H9 (cell line): ENCODE measurements at regions not wholly inside any gene's neighbourhood (a gene's known extent, or its start where the extent isn't known, plus 50 kb on each side); places are given as distances from the start of the nearest gene placed in this dataset.

Experiments
- DNase-seq: peaks from one replicate; pipeline ENCODE4 v3.0.0-alpha.2; 2017
- H2AFZ ChIP-seq: one replicate; pipeline ENCODE4 v1.6.1; 2013; ENCODE audit warnings: mild to moderate bottlenecking, low read length, control low read depth, moderate library complexity
- H2AK5ac ChIP-seq: 2 replicates; pipeline ENCODE4 v1.6.1; 2013; ENCODE audit warnings: low read length, control low read depth, mixed read lengths; ENCODE audit not compliant: insufficient read length
- H2BK120ac ChIP-seq: one replicate; pipeline ENCODE4 v1.6.1; 2013; ENCODE audit warnings: low read depth, mild to moderate bottlenecking, low read length, control low read depth, inconsistent platforms; ENCODE audit not compliant: poor library complexity, severe bottlenecking
- H2BK12ac ChIP-seq: 2 replicates; pipeline ENCODE4 v1.6.1; 2013; ENCODE audit warnings: low read length, control low read depth, mixed read lengths, low read depth; ENCODE audit not compliant: insufficient read length
- H2BK15ac ChIP-seq: 2 replicates; pipeline ENCODE4 v1.6.1; 2013; ENCODE audit warnings: low read depth, low read length, control low read depth
- H2BK20ac ChIP-seq: one replicate; pipeline ENCODE4 v1.6.1; 2013; ENCODE audit warnings: low read depth, mild to moderate bottlenecking, low read length, control low read depth, inconsistent platforms; ENCODE audit not compliant: poor library complexity, severe bottlenecking
- H2BK5ac ChIP-seq: 2 replicates; pipeline ENCODE4 v1.6.1; 2013; ENCODE audit warnings: low read length, control low read depth, mixed read lengths; ENCODE audit not compliant: insufficient read length
- H3K14ac ChIP-seq: 2 replicates; pipeline ENCODE4 v1.6.1; 2013; ENCODE audit warnings: low read length, control low read depth; ENCODE audit not compliant: insufficient read depth
- H3K18ac ChIP-seq: 2 replicates; pipeline ENCODE4 v1.6.1; 2013; ENCODE audit warnings: low read depth, mild to moderate bottlenecking, mixed read lengths, low read length, control low read depth; ENCODE audit not compliant: insufficient read length
- H3K23ac ChIP-seq: 2 replicates; pipeline ENCODE4 v1.6.1; 2013; ENCODE audit warnings: low read length, control low read depth, mixed read lengths, low read depth; ENCODE audit not compliant: insufficient read length
- H3K23me2 ChIP-seq: 2 replicates; pipeline ENCODE4 v1.6.1; 2013; ENCODE audit warnings: low read depth, mild to moderate bottlenecking, mixed read lengths, low read length, control low read depth; ENCODE audit not compliant: insufficient read length, poor library complexity, severe bottlenecking
- H3K27ac ChIP-seq: 2 replicates; pipeline ENCODE4 v1.5.1; 2013; ENCODE audit warnings: low read length, control low read depth, mixed read lengths, low read depth; ENCODE audit not compliant: insufficient read length
- H3K27me3 ChIP-seq: 2 replicates; pipeline ENCODE4 v1.6.1; 2013; ENCODE audit warnings: low read length, control low read depth, inconsistent platforms; ENCODE audit not compliant: insufficient read depth
- H3K4ac ChIP-seq: 2 replicates; pipeline ENCODE4 v1.6.1; 2013; ENCODE audit warnings: low read depth, mild to moderate bottlenecking, control low read depth, inconsistent platforms, low read length, moderate library complexity
- H3K4me1 ChIP-seq: 2 replicates; pipeline ENCODE4 v1.6.1; 2013; ENCODE audit warnings: low read length, control low read depth, inconsistent platforms; ENCODE audit not compliant: insufficient read depth
- H3K4me2 ChIP-seq: 2 replicates; pipeline ENCODE4 v1.6.1; 2013; ENCODE audit warnings: low read length, control low read depth, mixed read lengths; ENCODE audit not compliant: insufficient read length, insufficient read depth
- H3K56ac ChIP-seq: 2 replicates; pipeline ENCODE4 v1.6.1; 2013; ENCODE audit warnings: low read depth, mild to moderate bottlenecking, mixed read lengths, low read length, control low read depth; ENCODE audit not compliant: insufficient read length
- H3K79me1 ChIP-seq: 2 replicates; pipeline ENCODE4 v1.6.1; 2013; ENCODE audit warnings: low read depth, mild to moderate bottlenecking, moderate library complexity, low read length, control low read depth, inconsistent platforms; ENCODE audit not compliant: insufficient read depth, poor library complexity, severe bottlenecking
- H3K79me2 ChIP-seq: 2 replicates; pipeline ENCODE4 v1.6.1; 2013; ENCODE audit warnings: low read length, control low read depth, inconsistent platforms; ENCODE audit not compliant: insufficient read depth
- H3K9ac ChIP-seq: 2 replicates; pipeline ENCODE4 v1.6.1; 2013; ENCODE audit warnings: low read length, control low read depth, mixed read lengths; ENCODE audit not compliant: insufficient read length; ENCODE audit errors: extremely low read depth
- H3K9me3 ChIP-seq: one replicate; pipeline ENCODE4 v1.6.1; 2013; ENCODE audit warnings: low read depth, low read length, inconsistent platforms; ENCODE audit not compliant: control insufficient read depth
- H3T11ph ChIP-seq: one replicate; pipeline ENCODE4 v1.6.1; 2013; ENCODE audit warnings: mild to moderate bottlenecking, low read length, control low read depth, inconsistent platforms
- H4K20me1 ChIP-seq: one replicate; pipeline ENCODE4 v1.6.1; 2013; ENCODE audit not compliant: control insufficient read depth, insufficient read length, insufficient read depth
- H4K5ac ChIP-seq: 2 replicates; pipeline ENCODE4 v1.6.1; 2013; ENCODE audit warnings: low read depth, mild to moderate bottlenecking, mixed read lengths, low read length, control low read depth; ENCODE audit not compliant: insufficient read length
- H4K8ac ChIP-seq: replicated peaks from 2 replicates; pipeline ENCODE4 v1.6.1; 2013; ENCODE audit warnings: low read length, control low read depth, mixed read lengths, low read depth; ENCODE audit not compliant: insufficient read length
- H4K91ac ChIP-seq: 2 replicates; pipeline ENCODE4 v1.6.1; 2013; ENCODE audit warnings: low read depth, mild to moderate bottlenecking, moderate library complexity, mixed read lengths, low read length, control low read depth; ENCODE audit not compliant: insufficient read length
- H3K27ac Mint-ChIP-seq, 3 experiments: 2 replicates in 2 of 3; 3 replicates in 1 of 3; pipeline ENCODE4 v1.8.0; 2020 to 2021; ENCODE audit warnings: mixed read lengths in 3 of 3, mild to moderate bottlenecking in 1 of 3, moderate library complexity in 1 of 3
- H3K27me3 Mint-ChIP-seq: 2 replicates; pipeline ENCODE4 v1.8.0; 2021; ENCODE audit warnings: low read depth, mild to moderate bottlenecking, moderate library complexity, mixed read lengths
- H3K36me3 Mint-ChIP-seq, 3 experiments: 2 replicates in 2 of 3; 3 replicates in 1 of 3; pipeline ENCODE4 v1.8.0; 2020 to 2021; ENCODE audit warnings: low read depth in 3 of 3, mixed read lengths in 3 of 3; ENCODE audit not compliant: insufficient read depth in 1 of 3
- H3K4me1 Mint-ChIP-seq, 2 experiments: 2 replicates each; pipeline ENCODE4 v1.8.0; 2020; ENCODE audit warnings: mixed read lengths in 2 of 2
- H3K4me3 Mint-ChIP-seq, 2 experiments: 2 replicates in 1 of 2; 3 replicates in 1 of 2; pipeline ENCODE4 v1.8.0; 2020 to 2021; ENCODE audit warnings: mild to moderate bottlenecking in 2 of 2, mixed read lengths in 2 of 2, moderate library complexity in 1 of 2
- H3K9me3 Mint-ChIP-seq, 2 experiments: 2 replicates in 1 of 2; 3 replicates in 1 of 2; pipeline ENCODE4 v1.8.0; 2020; ENCODE audit warnings: mild to moderate bottlenecking in 2 of 2, mixed read lengths in 2 of 2, moderate library complexity in 1 of 2
- WGBS: extraction: QIAGEN DNeasy Blood & Tissue Kit; methylation state at CpG from one replicate; pipeline ENCODE4 v1.1.7; 2013; ENCODE audit warnings: missing lambda C conversion rate, low lambda C conversion rate, mixed read lengths; ENCODE audit not compliant: insufficient read length; ENCODE audit errors: extremely low coverage; 5-methylcytosine and 5-hydroxymethylcytosine counted together
- TF ChIP-seq, protein P1 (sequence below): fragments of 200-600 bp; sonication (generic); conservative IDR thresholded peaks from 3 replicates; pipeline ENCODE4 v1.8.0; 2021; ENCODE audit warnings: antibody characterized with exemption, mild to moderate bottlenecking

DNA sequence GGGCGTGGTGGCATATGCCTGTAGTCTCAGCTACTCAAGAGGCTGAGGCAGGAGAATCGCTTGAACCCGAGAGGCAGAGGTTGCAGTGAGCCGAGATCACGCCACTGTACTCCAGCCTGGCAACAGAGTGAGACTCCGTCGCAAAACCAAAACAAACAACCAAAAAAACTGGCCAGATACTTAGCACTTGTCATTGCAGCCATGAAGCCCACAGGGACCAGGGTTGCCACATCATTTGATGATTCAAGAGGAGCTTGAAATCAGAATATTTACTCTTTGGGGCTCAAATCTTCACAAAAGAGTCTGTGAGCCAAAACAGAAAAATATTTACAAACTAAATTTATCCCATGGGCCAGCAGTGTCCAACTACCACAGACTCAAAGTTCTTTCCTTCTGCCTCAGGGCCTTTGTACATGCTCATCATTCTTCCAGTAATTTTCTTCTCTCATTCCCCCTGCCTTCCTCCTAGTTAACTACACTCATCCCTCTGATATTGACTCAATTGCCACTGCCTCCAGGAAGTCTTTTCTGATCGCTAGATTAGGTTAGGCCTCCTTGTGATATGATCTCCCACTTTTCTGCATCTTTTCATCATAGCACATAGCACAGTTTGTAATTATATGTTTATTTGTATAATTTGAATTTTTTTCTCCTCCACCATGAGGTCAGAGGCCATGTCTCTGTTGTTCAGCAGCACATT, 130.8 kb upstream of the PLEKHG7 start:
- H3K27me3 ChIP-seq = no peaks in the 10 kb centered on the region
- H3K4ac ChIP-seq = no peak overlapping the region
- TF ChIP-seq, protein P1, sequence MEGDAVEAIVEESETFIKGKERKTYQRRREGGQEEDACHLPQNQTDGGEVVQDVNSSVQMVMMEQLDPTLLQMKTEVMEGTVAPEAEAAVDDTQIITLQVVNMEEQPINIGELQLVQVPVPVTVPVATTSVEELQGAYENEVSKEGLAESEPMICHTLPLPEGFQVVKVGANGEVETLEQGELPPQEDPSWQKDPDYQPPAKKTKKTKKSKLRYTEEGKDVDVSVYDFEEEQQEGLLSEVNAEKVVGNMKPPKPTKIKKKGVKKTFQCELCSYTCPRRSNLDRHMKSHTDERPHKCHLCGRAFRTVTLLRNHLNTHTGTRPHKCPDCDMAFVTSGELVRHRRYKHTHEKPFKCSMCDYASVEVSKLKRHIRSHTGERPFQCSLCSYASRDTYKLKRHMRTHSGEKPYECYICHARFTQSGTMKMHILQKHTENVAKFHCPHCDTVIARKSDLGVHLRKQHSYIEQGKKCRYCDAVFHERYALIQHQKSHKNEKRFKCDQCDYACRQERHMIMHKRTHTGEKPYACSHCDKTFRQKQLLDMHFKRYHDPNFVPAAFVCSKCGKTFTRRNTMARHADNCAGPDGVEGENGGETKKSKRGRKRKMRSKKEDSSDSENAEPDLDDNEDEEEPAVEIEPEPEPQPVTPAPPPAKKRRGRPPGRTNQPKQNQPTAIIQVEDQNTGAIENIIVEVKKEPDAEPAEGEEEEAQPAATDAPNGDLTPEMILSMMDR = no peak
- H3K14ac ChIP-seq = no peak overlapping the region
- no peaks in the 10 kb centered on the region for H3K23me2 ChIP-seq
- no peak for DNase-seq
- no peak overlapping the region for H3K18ac ChIP-seq
- H2BK12ac ChIP-seq = no peak overlapping the region
- Mint-ChIP-seq H3K4me1 (peaks cover 2 to 6% of the 10 kb centered on the region in 2 experiments; a peak in 2 of 4 replicates), H3K27me3 (no peaks in the 10 kb centered on the region), H3K27ac (no peak overlapping the region), H3K36me3 (no peaks in the 10 kb centered on the region), H3K9me3 (peaks cover 0 to 2% of the 10 kb centered on the region in 2 experiments; a peak in 2 of 5 replicates), H3K4me3 (no peak overlapping the region)
- H3K4me2 ChIP-seq = no peak overlapping the region
- H2BK120ac ChIP-seq = no peak overlapping the region
- H2AK5ac ChIP-seq = no peak overlapping the region
- H3K23ac ChIP-seq = no peak overlapping the region
- no peaks in the 10 kb centered on the region; the same call in 1 of the 2 replicates for H3K4me1 ChIP-seq
- H3K27ac ChIP-seq = no peak overlapping the region
- H3K9me3 ChIP-seq = no peaks in the 10 kb centered on the region
- H3K79me1 ChIP-seq = no peaks in the 10 kb centered on the region
- H3K56ac ChIP-seq = no peak overlapping the region
- H3T11ph ChIP-seq = no peak overlapping the region
- no peak overlapping the region for H2AFZ ChIP-seq
- no peak overlapping the region for H3K9ac ChIP-seq
- H2BK15ac ChIP-seq = no peak overlapping the region
- no peaks in the 10 kb centered on the region for H3K79me2 ChIP-seq
- no peak overlapping the region for H4K91ac ChIP-seq
- no peaks in the 10 kb centered on the region for H4K20me1 ChIP-seq
- no CpG with 5 or more reads among the region's 8 CpGs for WGBS
- no peak overlapping the region for H2BK20ac ChIP-seq
- no peak overlapping the region for H2BK5ac ChIP-seq
- H4K8ac ChIP-seq = no peak overlapping the region
- H4K5ac ChIP-seq = no peak overlapping the region
